GM19452 (cell line): ENCODE measurements at regions not wholly inside any gene's neighbourhood (a gene's known extent, or its start where the extent isn't known, plus 50 kb on each side); places are given as distances from the start of the nearest gene placed in this dataset.

ENCODE experiments used
- ATAC-seq: cut with Tn5 transposase; IDR thresholded peaks from one replicate; pipeline ENCODE4 v1.9.1; 2021; ENCODE audit not compliant: unreplicated experiment

DNA sequence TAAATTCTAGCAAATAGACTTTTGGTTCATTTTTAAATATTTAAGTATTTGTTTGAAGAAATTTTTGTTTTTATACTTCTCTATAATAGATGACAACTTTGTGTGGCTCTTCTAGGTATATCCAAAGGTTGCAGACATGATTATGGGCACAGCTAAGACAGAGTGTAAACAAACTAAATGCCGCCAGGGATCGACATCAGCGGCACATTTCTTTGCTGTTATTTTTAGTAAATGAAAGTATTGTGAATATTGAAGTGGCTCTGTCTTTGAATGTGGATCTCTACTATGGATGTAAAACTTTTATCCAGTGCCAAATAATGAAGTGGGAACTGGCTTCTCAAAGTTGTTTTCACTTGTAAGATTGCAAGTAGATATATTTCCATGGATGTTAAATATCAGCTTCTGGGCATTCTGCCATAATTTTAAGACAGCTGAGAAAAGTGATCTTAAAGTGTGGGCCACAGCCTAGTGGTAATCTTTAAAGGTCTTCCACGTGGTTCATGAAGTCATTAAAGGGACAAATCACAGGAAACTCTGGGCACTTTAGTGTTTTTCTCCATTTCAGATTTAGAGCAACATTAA is 589.9 kb downstream of the ZNF608 start:
- ATAC-seq, result no peak

GRCh38 chr5:124154714-124155113 is 591.7 kb downstream of the ZNF608 start:
- ATAC-seq, result no peak

DNA sequence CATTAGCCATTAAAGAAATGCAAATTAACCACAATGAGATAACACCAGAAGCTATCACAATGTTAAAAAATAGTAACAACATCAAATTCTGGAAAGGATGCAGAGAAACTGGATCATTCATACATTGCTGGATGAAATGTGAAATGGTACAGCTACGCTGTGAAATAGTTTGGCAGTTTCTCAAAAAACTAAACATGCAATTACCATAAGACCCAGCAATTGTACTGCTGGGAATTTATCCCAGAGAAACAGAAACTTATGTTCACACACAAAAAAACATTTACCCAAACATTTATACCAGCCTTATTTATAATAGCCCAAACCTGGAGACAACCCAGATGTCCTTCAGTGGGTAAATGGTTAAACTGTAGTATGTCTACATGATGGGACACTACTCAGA is 592.9 kb downstream of the ZNF608 start:
- no peak for ATAC-seq

DNA sequence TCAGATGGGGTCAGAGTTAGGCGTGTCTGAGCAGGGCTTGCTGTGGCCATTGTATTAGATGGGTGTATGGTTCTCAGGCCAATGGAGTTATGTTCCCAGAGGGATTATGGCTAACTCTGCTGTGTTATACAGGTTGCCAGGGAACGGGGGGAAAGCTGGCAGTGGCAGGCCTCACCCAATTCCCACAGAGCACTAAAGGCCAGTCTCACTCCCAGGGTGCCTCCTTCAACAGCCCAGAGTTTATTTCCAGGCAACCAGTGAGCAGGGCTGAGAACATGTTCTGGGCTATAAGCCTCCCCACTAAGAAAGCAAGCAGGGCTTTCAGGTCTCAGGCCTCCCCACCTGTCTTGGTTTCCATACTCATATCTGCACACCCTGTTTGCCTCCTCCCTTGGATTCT is 597.9 kb downstream of the ZNF608 start:
- no peak for ATAC-seq

DNA sequence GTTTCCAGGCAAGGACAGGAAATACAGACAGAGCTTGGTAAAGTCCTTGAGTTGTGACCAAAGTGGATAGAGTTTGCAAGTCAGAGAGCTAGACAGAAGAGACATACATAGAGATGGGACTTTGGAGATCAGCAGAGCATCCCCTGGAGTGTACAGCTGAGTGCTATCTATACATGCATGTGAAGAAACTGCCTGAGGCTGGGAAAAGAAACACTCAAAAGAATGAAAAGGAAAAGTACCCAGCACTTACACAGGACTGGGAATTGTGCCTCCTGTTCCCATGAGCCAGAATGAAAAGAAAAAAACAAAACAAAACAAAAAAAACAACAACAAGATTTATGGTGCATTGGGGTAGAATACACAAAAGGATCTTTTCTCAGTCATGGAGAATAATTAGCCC is 606.4 kb downstream of the ZNF608 start:
- ATAC-seq, result no peak

GRCh38 chr5:124139477-124139876 is 607.0 kb downstream of the ZNF608 start:
- no peak for ATAC-seq

DNA sequence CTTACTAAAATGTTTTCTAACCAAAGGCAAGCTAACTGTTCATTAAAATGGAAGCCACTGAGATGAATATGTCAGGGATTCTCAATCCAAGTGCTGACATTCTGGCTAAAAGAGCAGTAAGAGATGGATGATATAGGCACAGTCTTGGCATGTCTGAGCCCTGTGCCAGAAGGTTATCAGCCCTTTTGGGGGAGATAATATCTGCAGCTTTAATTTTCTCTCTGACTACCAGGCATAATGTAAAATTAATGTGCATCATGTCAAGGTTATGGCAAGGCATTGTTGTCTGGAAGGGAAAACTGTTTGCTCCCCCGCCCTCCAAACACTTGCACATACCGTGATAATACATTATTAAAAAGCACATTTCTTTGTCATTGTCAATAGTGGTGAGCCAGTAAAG is 609.8 kb downstream of the ZNF608 start:
- ATAC-seq, result no peak

DNA sequence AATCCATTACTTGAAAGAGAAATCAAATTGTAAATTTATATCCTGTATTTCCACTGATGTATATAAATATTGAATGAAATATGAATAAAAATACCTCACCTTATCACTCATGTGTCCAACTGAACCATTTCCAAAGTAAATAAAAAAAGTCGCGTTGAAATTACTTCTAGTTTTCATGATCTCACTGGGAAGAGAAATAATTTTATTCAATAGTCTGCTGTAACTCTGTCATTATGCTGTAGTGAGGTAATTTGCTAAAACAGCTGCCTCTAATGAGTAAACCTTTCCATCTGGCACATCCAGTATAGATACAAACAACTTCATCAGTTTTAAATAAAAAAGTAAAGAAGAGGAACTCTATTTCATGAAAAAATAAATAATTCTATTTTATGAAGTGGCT is 611.5 kb downstream of the ZNF608 start:
- ATAC-seq, result no peak

GRCh38 chr5:124133406-124133805 is 613.0 kb downstream of the ZNF608 start:
- no peak for ATAC-seq

DNA sequence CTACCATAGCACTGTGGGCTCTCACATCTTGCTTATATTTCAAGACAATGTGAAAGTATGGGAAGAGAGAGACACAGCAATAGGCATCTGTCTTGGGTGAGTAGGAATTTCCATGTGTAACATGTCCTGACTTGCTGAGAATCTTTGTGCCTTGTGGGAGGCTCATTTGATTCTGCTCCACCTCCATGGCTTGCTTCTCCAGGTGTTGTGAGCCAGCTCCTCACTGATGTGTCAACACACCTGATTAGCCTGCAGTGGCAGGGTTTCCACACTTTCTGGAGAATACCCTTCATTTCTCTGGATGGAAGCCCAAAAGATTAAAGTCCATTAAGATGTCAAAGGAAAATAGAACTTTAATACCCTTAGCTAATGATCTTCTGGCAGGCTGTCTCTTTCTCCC is 613.6 kb downstream of the ZNF608 start:
- ATAC-seq, result no peak

DNA sequence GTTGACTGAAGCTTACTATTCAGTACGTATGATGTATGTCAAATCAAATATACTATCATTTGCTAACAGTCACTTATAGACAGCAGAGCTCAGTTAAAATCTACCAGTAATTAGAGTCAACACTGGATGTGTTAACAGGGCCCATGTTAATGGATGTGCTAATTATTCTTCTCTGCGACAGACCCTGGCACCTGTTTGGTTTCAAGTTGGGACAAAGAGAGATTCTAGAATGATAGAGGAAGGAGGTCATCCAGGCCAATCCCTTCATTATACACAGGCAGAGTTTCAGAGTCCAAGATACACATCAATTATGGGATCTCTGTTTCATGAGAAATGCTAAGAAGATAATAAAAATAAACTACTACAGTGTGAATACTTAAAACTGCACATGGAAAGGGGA is 615.0 kb downstream of the ZNF608 start:
- ATAC-seq, result no peak

DNA sequence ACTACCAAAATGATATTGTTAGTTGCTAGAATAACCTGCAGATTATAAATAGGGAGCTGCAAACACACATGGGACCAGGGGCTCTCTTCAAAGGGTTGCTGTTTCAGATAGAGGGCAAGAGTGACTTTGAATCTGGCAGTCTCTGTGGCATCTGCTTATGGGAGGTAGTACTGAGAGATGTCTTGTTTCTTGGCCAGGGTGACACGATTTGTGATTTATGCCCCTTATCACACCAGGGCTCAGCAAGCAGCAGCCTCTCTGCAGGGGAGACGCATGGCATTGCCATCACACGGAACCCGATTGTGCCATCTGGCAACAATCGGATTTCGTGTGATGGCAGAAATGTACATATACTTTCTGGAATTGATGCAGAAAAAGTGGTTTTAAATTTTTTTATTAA is 615.6 kb downstream of the ZNF608 start:
- no peak for ATAC-seq

DNA sequence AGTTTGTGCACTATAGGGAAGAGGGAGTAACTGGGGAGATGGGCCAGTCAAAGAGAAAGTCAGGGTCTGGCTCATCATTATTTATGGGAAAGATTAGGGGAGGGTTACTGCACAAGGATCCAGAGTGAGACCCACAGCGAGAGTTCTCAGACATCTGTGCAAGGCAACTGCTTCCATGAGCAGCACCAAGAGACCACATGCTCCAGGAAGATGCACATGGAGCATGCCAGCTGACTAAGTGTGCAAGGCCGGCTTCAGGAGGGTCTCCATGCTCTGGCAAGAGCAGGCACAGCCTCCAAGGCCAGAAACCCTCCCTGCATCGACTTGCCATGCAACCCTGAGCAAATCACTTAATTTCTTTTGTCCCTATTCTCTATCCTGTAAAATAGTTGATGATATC is 616.9 kb downstream of the CSNK1G3 start:
- no peak for ATAC-seq

GRCh38 chr5:124126504-124127217 is 614.7 kb downstream of the CSNK1G3 start:
- ATAC-seq, result peak; percentile 85

GRCh38 chr5:124124711-124125229 is 612.8 kb downstream of the CSNK1G3 start:
- no peak for ATAC-seq

GRCh38 chr5:124121198-124121597 is 609.2 kb downstream of the CSNK1G3 start:
- no peak for ATAC-seq

- no peak for ATAC-seq
Measured at GRCh38 chr5:124114911-124115310, 602.9 kb downstream of the CSNK1G3 start.

- ATAC-seq, result no peak
Measured at GRCh38 chr5:124111886-124112285, 599.9 kb downstream of the CSNK1G3 start.

DNA sequence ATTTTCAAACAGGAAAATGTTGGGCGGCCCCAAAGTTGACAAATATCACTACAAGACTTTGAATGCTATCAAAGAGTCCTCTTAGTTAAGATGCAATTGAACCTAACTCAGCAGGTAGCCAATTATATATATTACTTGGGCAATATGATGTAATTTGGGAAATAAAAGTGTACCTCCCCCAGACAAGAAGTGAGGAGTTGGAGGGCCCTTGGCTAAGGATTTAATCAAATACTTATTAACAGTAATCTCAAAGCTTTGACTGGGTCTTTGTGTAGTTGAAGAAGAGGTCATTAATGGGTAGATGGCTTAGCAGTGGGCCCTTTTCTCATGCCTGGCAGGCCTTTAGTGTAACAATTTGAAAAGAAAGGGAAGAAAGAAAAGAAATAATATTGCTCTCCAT is 599.0 kb downstream of the CSNK1G3 start:
- ATAC-seq, result no peak

DNA sequence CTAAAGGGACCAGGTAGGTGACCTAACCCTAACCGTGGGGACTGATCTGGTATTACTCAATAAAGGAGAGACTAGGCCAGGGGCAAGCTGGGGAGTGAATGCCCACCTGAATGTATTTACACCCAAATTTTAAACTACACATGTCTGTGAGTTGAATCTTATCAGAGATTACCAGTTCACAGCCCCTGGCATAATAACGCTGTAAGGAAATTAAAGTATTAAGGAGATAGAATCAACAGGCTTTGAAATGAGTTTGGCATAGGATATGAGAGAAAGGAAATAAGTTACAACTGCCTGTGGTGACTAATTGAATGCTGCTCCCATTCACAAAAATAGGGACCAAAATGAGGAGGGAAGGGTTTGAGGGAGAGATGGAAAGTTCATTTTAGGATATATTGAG is 593.3 kb downstream of the CSNK1G3 start:
- ATAC-seq, result no peak

DNA sequence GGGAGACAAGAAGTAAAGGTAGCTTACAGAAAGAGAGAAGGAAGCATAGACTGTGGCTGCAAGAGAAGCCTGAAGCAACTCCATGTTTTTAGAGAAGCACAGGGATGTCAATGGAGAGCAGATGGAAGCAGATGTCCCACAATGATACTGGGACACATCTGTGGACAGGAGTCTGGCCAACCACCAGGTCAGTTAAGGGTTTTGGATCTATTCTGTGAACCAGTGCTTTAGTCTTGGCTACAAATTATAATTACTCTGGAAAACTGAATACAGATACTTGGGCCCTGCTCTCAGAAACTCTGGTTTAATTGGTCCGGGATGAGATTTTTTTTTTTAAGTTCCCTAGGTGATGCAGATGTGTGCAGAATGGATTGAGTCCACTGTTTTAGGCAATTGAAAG is 592.8 kb downstream of the CSNK1G3 start:
- ATAC-seq, result no peak

DNA sequence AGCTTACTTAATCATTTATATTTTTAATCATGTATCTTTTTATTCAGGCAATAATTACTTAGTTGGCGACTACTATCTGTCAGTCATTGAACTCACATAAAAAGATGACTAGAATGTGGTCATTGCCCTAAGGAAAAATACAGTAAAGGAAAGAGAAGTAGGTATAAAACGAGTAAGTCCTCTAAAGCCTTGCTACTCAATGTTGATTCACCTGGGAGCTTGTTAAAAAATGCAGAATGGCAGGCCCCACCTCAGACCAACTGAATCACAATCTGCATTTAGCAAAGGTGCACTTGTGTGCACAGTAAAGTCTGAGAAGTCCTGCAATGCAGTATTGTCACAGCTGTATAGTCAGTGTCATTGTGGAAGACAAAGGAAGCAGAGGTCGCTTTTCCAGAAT is 592.4 kb downstream of the CSNK1G3 start:
- no peak for ATAC-seq

GRCh38 chr5:124103671-124104070 is 591.7 kb downstream of the CSNK1G3 start:
- no peak for ATAC-seq
